Hematopoietic multipotent progenitor cell treated with erythropoietin and hydrocortisone succinate and interleukin-3 and kit ligand, for 6 days (in vitro differentiated cells): ENCODE measurements at regions not wholly inside any gene's neighbourhood (a gene's known extent, or its start where the extent isn't known, plus 50 kb on each side); places are given as distances from the start of the nearest gene placed in this dataset.
A peak's percentile ranks its signal among the peaks of the same experiment; 100 is the strongest.
"Not testable (repeated sequence)": the region's sequence is repeated elsewhere in the genome, so short reads cannot be mapped to it uniquely, and the experiment has no call there.

Source experiments
- DNase-seq: peaks from one replicate; pipeline ENCODE4 v3.0.0-alpha.2; 2015

- DNase-seq = no peak
Measured at GRCh38 chr3:106421426-106421825, 552.6 kb upstream of the CBLB start.

- DNase-seq = no peak
Measured at GRCh38 chr3:106421909-106422308, 553.1 kb upstream of the CBLB start.

- DNase-seq = no peak
Measured at GRCh38 chr3:106423321-106424225, 554.8 kb upstream of the CBLB start.

- no peak for DNase-seq
Measured at GRCh38 chr3:106425026-106425425, 556.2 kb upstream of the CBLB start.

- no peak for DNase-seq
Measured at GRCh38 chr3:106425916-106426315, 557.1 kb upstream of the CBLB start.

GRCh38 chr3:106428565-106428994 is 559.8 kb upstream of the CBLB start:
- no peak for DNase-seq

- no peak for DNase-seq
Measured at GRCh38 chr3:106431721-106432120, 562.9 kb upstream of the CBLB start.

- DNase-seq = no peak
Measured at GRCh38 chr3:106435899-106436453, 567.2 kb upstream of the CBLB start.

- DNase-seq = no peak
Measured at GRCh38 chr3:106438887-106439286, 570.1 kb upstream of the CBLB start.

- no peak for DNase-seq
Measured at GRCh38 chr3:106440672-106441071, 571.9 kb upstream of the CBLB start.

- DNase-seq = no peak
Measured at GRCh38 chr3:106446271-106446670, 577.5 kb upstream of the CBLB start.

- no peak for DNase-seq
Measured at GRCh38 chr3:106447723-106448301, 579.0 kb upstream of the CBLB start.

GRCh38 chr3:106448372-106448966 is 579.7 kb upstream of the CBLB start:
- not testable (repeated sequence) for DNase-seq

- DNase-seq = no peak
Measured at GRCh38 chr3:106452096-106452495, 583.3 kb upstream of the CBLB start.

GRCh38 chr3:106454497-106454896 is 585.7 kb upstream of the CBLB start:
- DNase-seq = no peak

GRCh38 chr3:106457281-106458180 is 588.7 kb upstream of the CBLB start:
- DNase-seq = peak; percentile 92

- DNase-seq = no peak
Measured at GRCh38 chr3:106458952-106459351, 590.1 kb upstream of the CBLB start.

- peak; percentile 47 for DNase-seq
Measured at GRCh38 chr3:106466881-106467280, 598.1 kb upstream of the CBLB start.

GRCh38 chr3:106473576-106474475 is 605.0 kb upstream of the CBLB start:
- DNase-seq = no peak

GRCh38 chr3:106482451-106482850 is 613.6 kb upstream of the CBLB start:
- DNase-seq = no peak

- no peak for DNase-seq
Measured at GRCh38 chr3:106485217-106485616, 616.4 kb upstream of the CBLB start.
